DND-41 (cell line): ENCODE measurements at regions not wholly inside any gene's neighbourhood (a gene's known extent, or its start where the extent isn't known, plus 50 kb on each side); places are given as distances from the start of the nearest gene placed in this dataset.

Experiments
- ATAC-seq: fragments of 200-7000 bp; cut with Tn5 transposase; 3 replicates; pipeline ENCODE4 v1.9.1; 2021; ENCODE audit warnings: low read depth; ENCODE audit not compliant: insufficient read depth
- DNase-seq: peaks from one replicate; pipeline ENCODE4 v3.0.0-alpha.2; 2020
- H2AFZ ChIP-seq: 2 replicates; pipeline ENCODE4 v1.6.0; 2012; ENCODE audit warnings: low read depth, low read length
- H3K27ac ChIP-seq: 2 replicates; pipeline ENCODE4 v1.5.1; 2012; ENCODE audit warnings: low read length, inconsistent platforms
- H3K27me3 ChIP-seq: fragments of 200-600 bp; sonication (generic); 2 replicates; pipeline ENCODE4 v1.6.0; 2012; ENCODE audit warnings: low read length, mild to moderate bottlenecking, inconsistent platforms; ENCODE audit not compliant: insufficient read depth, poor library complexity
- H3K36me3 ChIP-seq: 2 replicates; pipeline ENCODE4 v1.5.1; 2012; ENCODE audit warnings: low read length, inconsistent platforms; ENCODE audit not compliant: insufficient read depth
- H3K4me1 ChIP-seq: 2 replicates; pipeline ENCODE4 v1.5.1; 2012; ENCODE audit warnings: mild to moderate bottlenecking, low read length; ENCODE audit not compliant: insufficient read depth
- H3K4me2 ChIP-seq: 2 replicates; pipeline ENCODE4 v1.6.0; 2012; ENCODE audit warnings: mild to moderate bottlenecking, moderate library complexity, low read length, inconsistent platforms; ENCODE audit not compliant: insufficient read depth
- H3K4me3 ChIP-seq, 2 experiments: fragments of 200-600 bp in 1 of 2; shearing (Covaris generic) in 1 of 2; 2 replicates each; pipeline ENCODE4 v1.5.1; 2012 to 2016; ENCODE audit warnings: inconsistent platforms in 2 of 2, low read length in 2 of 2, mild to moderate bottlenecking in 2 of 2, low read depth in 1 of 2, moderate library complexity in 1 of 2
- H3K79me2 ChIP-seq: 2 replicates; pipeline ENCODE4 v1.6.0; 2012; ENCODE audit warnings: low read length, inconsistent platforms; ENCODE audit not compliant: insufficient read depth
- H3K9ac ChIP-seq: 2 replicates; pipeline ENCODE4 v1.6.0; 2012; ENCODE audit warnings: low read depth, mild to moderate bottlenecking, inconsistent platforms, low read length, moderate library complexity
- H3K9me3 ChIP-seq: 2 replicates; pipeline ENCODE4 v1.5.1; 2012; ENCODE audit warnings: low read length, moderate library complexity, mild to moderate bottlenecking, inconsistent platforms; ENCODE audit not compliant: insufficient read depth, severe bottlenecking
- H4K20me1 ChIP-seq: 2 replicates; pipeline ENCODE4 v1.6.0; 2012; ENCODE audit warnings: low read length; ENCODE audit not compliant: insufficient read depth
- EZH2 ChIP-seq: IDR thresholded peaks from 3 replicates; pipeline ENCODE4 v1.6.1; 2012; ENCODE audit warnings: borderline replicate concordance, low read depth, mild to moderate bottlenecking, moderate library complexity, low read length, inconsistent platforms; ENCODE audit not compliant: severe bottlenecking
- TF ChIP-seq, protein P1 (sequence below): IDR thresholded peaks from 2 replicates; pipeline ENCODE4 v1.5.1; 2012; ENCODE audit warnings: borderline replicate concordance, low read length, moderate library complexity, mild to moderate bottlenecking; ENCODE audit not compliant: poor library complexity, severe bottlenecking; ENCODE audit errors: extremely low read depth

GRCh38 chr9:35549441-35549840 lies 55.6 kb upstream of the TESK1 start:
- Histone ChIP-seq H3K36me3 (no peaks in the 10 kb centered on the region), H3K27me3 (peaks cover 5% of the 10 kb centered on the region), H3K27ac (no peak overlapping the region), H3K9ac (no peak overlapping the region), H3K4me2 (no peak overlapping the region), H3K4me3 (no peak overlapping the region), H3K4me1 (no peaks in the 10 kb centered on the region), H3K79me2 (no peaks in the 10 kb centered on the region), H3K9me3 (no peaks in the 10 kb centered on the region), H4K20me1 (no peaks in the 10 kb centered on the region), H2AFZ (no peak overlapping the region)
- DNase-seq (no peak), ATAC-seq (no peak)
- no peak for TF ChIP-seq EZH2
- TF ChIP-seq, protein P1, sequence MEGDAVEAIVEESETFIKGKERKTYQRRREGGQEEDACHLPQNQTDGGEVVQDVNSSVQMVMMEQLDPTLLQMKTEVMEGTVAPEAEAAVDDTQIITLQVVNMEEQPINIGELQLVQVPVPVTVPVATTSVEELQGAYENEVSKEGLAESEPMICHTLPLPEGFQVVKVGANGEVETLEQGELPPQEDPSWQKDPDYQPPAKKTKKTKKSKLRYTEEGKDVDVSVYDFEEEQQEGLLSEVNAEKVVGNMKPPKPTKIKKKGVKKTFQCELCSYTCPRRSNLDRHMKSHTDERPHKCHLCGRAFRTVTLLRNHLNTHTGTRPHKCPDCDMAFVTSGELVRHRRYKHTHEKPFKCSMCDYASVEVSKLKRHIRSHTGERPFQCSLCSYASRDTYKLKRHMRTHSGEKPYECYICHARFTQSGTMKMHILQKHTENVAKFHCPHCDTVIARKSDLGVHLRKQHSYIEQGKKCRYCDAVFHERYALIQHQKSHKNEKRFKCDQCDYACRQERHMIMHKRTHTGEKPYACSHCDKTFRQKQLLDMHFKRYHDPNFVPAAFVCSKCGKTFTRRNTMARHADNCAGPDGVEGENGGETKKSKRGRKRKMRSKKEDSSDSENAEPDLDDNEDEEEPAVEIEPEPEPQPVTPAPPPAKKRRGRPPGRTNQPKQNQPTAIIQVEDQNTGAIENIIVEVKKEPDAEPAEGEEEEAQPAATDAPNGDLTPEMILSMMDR = no peak

- Histone ChIP-seq H3K4me3 (no peak overlapping the region), H3K9me3 (no peaks in the 10 kb centered on the region), H3K79me2 (no peaks in the 10 kb centered on the region), H3K4me1 (no peaks in the 10 kb centered on the region), H3K36me3 (no peaks in the 10 kb centered on the region), H4K20me1 (no peaks in the 10 kb centered on the region), H3K9ac (no peak overlapping the region), H3K4me2 (no peak overlapping the region), H3K27ac (no peak overlapping the region), H2AFZ (no peak overlapping the region), H3K27me3 (peaks cover 2% of the 10 kb centered on the region)
- TF ChIP-seq EZH2 = no peak
- TF ChIP-seq, protein P1 = no peak
- DNase-seq = no peak
- ATAC-seq = no peak
Measured at GRCh38 chr9:35552376-35552775, 52.7 kb upstream of the TESK1 start.

DNA sequence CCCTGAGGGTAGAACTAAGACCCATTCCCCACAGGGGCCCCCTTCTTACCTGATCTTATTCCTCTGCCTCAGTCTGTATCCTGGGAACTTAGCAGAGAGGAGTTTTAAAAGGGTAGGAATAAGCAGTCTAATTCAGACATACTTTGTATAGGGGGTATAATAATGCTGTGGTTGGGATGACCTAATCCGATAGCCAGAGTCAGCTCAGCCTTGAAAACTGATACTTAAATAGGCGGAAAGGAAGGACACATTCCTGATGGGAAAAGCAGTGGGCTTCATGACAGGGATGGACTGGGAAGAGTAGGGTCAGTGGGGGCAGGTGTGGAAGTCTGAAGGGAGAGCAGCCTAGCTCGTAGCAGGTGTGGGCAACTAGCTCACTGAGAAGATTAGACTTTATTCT lies 52.2 kb upstream of the TESK1 start:
- no peak overlapping the region for H3K27ac ChIP-seq
- H3K9ac ChIP-seq = no peak overlapping the region
- peaks cover 2% of the 10 kb centered on the region for H3K27me3 ChIP-seq
- no peak for DNase-seq
- no peaks in the 10 kb centered on the region for H3K4me1 ChIP-seq
- H3K36me3 ChIP-seq = no peaks in the 10 kb centered on the region
- no peak overlapping the region for H3K4me3 ChIP-seq
- H3K4me2 ChIP-seq = no peak overlapping the region
- no peaks in the 10 kb centered on the region for H3K9me3 ChIP-seq
- no peaks in the 10 kb centered on the region for H4K20me1 ChIP-seq
- no peaks in the 10 kb centered on the region for H3K79me2 ChIP-seq
- TF ChIP-seq, protein P1 = no peak
- TF ChIP-seq EZH2 = no peak
- H2AFZ ChIP-seq = no peak overlapping the region
- no peak for ATAC-seq
